ENCODE measurements at regions not wholly inside any gene's neighbourhood (a gene's known extent, or its start where the extent isn't known, plus 50 kb on each side); places are given as distances from the start of the nearest gene placed in this dataset.

DNA sequence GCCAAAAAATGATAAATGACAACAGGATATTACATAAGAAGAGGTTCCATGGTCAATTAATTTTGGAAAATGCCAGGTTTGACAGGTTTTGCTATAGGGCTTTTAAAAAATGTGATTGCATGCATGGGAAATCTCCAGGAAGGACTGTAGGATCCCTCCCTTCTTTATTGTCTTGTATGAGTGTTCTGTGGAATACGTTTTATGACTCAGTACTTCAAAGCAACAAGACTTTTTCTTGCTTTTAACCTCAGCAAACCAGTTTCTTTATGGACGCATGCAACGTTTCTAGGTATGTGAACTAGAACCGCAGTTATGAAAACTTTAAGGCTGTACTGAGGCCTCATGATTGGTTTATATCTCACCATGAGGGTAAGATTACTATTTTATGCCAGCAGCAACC is 76.6 kb upstream of the NTRK2 start:
- DNase-seq, result no peak

DNA sequence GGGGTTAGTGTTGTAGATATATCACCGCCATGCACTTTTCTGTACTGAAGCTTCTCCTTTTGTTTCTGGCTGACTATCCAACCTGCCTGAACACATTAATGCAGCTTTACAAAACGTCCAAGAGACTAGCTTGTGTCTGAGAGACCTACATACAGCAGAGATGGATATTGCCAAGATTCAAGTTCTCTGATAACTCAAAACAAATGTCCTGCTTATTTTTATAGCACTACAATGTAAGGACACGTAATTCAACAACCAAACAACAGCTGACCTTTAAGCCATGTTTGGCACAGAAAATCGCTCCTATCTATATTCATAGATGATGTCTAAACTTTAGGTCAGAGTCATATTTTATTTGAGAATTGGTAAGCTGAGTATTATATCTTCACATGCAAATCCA is 76.2 kb upstream of the NTRK2 start:
- no peak for DNase-seq

DNA sequence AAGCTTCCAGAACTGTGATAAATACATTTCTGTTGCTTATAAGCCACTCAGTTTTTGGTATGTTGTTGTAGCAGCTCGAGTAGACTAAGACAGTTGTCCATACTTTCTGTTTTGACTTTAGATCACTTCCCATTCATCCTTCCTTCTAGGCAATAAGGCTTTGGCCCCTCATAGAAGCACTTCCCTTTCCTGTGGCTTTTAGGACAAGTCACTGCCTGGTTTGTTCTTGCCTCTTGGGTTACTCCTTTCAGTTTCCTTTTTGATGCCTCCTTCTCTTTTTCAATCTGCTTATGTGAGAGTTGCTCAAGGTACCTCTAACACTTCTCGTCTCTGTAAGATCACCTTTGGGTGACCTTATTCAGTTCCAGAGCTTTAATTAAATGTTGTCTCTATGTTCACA is 72.4 kb upstream of the NTRK2 start:
- no peak for DNase-seq

DNA sequence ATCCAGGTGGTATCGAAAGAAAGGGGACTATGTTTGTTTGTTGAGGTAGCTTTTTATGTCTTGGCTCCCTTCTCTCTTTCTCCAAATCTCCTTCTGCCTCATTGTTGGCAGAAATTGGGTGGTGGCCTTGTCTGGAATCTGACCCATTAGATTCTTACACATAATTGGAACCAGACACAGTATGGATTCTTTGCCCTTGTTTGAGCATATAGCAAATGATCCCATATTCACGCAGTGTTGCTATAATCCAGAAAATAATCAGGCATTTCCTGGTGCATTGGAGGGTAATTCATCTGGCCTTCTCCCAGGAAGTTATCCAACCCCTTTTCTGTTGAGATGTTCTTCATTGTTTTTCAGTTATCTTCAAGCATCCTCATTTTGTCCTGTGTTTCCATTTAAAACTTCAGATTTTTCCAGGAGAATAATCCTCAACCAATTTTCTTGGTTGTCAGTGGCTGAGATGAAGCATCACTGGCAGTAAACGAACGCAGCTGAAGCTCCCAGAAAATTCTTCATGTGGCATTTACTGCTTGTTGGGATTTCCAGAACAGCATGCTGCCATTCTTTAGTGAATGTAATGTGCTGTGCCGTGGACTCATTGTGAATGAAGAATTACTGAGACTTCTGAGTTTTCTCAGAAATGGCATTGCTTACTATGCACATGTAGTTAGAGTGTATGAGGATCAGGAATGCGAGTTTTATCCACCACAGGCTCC is 70.5 kb upstream of the NTRK2 start:
- DNase-seq, result no peak

DNA sequence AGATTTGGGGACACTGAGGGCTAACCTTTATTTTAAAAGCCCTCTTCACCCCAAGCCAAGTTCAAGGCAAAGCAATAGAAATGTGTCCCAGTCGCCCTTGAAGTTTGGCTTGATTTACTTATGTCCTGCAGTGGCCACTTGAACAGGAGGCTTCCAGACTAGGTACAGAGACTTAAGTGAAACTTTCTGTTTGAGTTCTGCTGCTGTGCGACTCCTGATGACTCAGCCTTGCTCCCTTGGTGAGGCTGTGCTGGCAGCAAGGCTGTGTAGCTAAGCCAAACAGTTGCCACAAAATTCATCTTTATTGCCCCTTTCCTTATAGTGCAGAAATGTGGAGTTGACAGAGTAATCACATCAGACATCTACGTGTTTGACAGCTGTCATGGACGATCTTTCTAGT is 68.8 kb upstream of the NTRK2 start:
- no peak for DNase-seq

DNA sequence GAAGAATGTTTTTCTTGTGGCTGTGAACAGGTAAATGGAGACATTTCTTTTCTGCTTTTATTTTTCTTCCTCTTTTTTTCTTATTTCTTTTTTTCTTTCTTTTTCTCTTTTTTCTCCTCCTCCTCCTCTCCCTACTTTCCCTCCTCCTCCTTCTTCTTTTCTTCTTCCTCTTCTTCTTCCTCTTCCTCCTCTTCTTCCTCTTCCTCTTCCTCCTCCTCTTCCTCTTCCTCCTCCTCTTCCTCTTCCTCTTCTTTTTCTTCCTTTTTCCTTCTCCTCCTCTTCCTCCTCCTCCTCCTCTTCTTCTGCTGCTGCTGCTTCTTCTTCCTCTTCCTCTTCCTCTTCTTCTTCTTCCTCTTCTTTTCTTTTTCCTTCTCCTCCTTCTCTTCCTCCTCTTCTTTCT is 65.3 kb upstream of the NTRK2 start:
- no peak for DNase-seq

DNA sequence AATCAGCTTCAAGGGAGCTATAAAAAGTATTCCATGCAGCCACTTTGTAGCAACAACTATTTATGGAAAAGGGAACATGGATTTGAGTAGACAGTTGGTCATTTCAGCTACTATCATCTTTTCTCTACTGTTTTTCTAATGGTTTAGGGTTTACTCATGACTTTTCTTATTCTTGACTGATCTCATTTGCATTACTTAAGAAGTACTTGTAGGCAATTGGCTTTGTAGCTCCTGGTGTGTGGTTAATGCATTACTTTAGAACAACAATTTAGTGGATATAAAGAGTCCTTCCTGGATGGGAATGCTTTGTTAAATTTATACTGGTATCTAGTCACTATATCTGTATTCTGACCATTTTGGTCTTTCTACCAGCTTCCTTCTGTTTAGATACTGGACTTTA is 59.8 kb upstream of the NTRK2 start:
- DNase-seq, result no peak

DNA sequence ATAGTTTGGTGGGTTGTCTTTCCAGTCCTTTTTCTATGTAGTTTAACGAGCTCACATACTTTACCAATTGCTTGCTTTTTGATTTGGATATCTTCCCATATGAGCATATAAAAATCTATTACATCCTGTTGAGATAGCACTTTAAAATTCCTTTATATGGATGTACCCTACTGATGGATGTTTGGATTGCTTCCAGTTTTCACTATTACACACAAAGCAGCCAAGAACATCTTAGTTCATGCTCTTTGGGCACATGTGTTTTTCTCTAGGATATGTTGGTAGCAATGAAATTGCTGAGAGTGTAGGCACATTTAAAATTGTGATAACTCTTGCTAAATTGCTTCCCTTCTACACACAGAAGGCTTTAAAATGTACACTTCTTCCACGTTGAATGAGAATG is 56.1 kb upstream of the NTRK2 start:
- DNase-seq, result no peak

DNA sequence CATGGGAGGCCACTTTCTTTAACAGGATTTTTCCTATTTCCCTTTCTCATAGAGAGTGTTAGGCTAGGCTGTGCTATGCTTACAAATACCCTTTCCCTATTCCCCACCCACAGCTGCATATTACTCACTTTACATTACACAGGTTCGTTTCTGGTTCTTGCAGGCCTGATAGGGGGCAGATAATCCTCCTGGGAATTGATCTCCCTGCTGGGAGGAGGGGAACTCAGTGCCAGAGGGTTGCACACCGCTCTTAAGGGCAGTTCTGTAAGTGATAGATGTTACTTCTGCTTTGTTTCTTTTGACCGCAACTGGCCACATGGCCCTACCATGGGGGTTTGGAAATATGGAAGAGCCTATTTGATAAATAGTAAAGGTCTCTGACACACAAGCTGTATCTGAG is 54.0 kb upstream of the NTRK2 start:
- no peak for DNase-seq

DNA sequence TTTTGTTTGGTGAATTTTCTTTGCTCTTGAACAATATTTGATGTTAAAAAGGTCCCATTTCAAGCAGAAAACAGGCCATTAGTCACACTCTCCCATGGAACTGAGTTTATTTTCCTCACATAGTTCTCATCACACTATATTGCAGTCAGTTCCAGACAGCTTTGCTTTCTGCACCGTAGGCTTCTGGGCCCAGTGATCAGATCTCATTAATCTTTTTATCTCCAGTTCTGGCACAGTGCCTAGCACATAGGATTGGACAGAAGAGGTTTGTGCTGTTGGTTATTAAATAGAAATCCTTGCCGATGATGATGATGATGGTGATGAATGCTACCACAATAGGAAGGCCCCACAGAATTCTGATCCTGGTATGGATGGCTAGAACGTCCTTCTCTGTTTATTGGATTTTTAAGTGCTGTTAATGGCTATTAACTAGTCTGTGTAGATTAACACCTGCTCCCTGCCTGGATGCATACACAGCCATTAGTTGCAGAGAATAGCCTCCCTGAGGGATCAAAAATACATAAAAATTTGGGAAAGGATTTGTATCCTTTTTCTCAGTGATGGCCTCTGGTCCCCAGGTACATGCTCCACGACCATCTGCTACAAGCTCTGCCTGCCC is 52.0 kb upstream of the NTRK2 start:
- DNase-seq, result no peak
